ENCODE measurements at regions not wholly inside any gene's neighbourhood (a gene's known extent, or its start where the extent isn't known, plus 50 kb on each side); places are given as distances from the start of the nearest gene placed in this dataset.
"Not testable (repeated sequence)": the region's sequence is repeated elsewhere in the genome, so short reads cannot be mapped to it uniquely, and the experiment has no call there.

DNA sequence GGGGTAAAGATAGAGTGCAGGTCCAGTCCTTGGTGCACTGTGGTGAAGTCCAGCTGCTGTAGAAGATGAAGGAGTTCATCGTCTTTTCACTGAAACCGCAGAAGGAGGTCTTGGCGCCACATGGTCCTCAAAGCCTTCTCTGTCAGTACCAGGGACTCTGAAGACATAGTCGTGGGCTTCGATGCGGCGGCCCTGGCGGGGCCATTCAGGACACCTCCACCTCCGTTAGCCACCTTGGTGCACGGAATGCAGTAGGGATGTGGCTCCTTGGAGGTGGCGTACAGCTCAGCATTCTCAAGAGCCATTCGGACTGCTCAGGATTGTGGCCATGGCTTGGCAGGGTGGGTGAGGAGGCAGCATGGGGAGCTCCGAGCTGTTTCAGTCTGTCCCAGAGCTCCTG lies 418.8 kb downstream of the SUCLG1 start:
- no peak for DNase-seq

DNA sequence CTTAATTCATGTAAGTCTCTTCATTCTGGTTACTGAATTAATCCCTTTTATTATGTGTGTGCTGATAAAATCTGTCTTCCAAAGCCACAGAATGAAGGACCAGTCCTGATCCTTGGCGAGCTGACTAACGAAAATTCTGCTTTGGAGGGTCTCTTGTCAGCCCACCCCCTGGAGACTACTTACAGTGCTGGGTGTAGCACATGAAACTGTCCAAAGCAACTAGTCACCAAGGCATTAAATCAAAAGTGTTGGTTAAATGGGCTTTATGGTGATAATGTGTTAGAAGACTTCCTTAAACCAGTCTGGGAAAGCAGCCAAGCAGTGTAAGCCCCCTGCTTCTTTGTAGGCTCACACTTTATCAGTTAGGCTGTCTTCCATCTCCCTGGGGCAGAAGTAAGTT lies 420.2 kb downstream of the SUCLG1 start:
- DNase-seq = no peak

GRCh38 chr2:84033347-84033974 lies 425.6 kb downstream of the SUCLG1 start:
- DNase-seq = no peak

- no peak for DNase-seq
These were observed 427.6 kb downstream of the SUCLG1 start for GRCh38 chr2:84031312-84032050.

GRCh38 chr2:84029903-84030575 lies 429.0 kb downstream of the SUCLG1 start:
- no peak for DNase-seq

GRCh38 chr2:84026818-84027217 lies 432.3 kb downstream of the SUCLG1 start:
- no peak for DNase-seq

DNA sequence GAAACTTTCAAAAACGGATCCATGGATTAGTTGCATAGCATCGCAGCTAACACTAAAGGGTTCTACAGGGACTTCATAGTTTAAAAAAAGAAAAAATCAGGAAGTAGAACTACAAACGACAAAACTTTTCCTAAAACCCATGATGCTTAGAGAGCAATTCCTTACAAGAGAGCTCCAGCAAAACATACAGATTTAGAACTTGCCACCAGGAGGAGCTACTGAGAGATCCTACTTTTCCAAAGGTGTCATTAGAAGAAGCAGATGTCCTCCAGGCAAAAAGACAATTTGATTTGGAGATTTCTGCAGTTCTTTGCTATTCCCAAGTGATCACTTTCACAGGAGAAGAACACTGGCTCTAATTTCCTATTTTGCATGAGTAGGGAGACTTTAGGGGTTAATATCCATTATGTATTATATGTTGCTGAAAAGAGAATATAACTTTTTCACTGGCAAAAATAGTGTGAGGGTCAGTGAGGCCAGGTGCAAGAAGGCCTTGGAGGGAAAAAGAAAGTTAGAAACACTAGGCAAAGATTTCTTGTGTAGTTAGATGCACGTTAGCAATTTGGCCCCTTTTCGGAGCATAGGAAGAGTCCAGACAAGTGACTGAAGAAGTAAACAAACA lies 436.2 kb downstream of the SUCLG1 start:
- peak; percentile 3 for DNase-seq

DNA sequence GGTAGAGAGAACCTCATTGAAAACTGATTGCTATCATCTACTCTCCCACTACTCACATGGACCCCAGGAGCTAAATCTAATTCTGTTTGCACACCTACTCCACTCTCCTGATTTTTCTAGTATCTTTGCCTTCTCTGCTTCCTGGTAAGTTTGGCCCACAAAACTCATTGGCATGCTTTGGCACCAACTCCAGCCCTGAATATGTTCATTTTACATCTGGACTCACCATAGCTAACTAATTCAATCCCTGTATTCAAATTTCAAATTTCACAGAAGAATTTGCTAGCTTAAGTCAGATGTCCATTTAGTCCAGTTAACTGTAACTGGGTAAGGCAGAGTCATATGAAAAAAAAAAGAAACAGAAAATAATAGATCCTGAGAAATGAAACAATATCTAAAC lies 442.1 kb downstream of the SUCLG1 start:
- DNase-seq = no peak

DNA sequence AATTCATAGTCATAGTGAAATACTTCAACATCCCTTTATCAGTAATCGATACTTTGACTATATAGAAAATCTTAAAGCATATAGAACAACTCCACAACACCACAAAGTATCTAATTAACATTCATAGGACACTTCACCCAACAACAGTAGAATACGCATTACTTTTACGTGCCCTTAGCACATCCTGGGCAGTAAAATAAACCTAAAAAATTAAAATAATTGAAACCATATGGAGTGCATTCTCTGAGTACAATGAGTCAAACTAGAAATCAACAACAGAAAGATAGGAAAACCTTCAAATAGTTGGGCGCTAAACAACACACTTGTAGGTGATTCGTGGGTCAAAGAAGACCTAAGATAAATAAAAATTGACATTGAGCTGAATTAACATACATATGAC lies 442.9 kb downstream of the SUCLG1 start:
- no peak for DNase-seq

DNA sequence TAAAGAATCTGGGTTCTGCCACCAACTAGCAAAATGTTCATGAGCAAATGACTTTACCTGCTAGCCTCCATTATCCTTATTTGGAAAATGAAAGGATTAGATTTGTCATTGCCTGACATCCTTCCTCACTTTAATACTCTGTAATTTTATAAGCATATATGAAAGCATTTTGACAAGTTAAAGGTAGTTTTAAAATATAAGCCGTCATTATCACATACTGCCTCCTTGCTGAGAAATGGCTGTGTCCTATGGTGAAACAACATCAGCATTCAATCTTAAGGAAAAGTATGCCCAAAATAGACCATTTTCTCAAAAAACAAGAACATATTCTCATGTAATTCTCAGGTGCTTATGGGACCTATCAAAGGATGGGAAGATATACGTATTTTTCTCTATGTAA lies 461.2 kb downstream of the SUCLG1 start:
- DNase-seq = no peak

- no peak for DNase-seq
These were observed 464.4 kb downstream of the SUCLG1 start for GRCh38 chr2:83994633-83995179.

GRCh38 chr2:83993873-83994632 lies 465.0 kb downstream of the SUCLG1 start:
- DNase-seq = no peak

GRCh38 chr2:83991992-83992391 lies 467.1 kb downstream of the SUCLG1 start:
- DNase-seq = no peak

DNA sequence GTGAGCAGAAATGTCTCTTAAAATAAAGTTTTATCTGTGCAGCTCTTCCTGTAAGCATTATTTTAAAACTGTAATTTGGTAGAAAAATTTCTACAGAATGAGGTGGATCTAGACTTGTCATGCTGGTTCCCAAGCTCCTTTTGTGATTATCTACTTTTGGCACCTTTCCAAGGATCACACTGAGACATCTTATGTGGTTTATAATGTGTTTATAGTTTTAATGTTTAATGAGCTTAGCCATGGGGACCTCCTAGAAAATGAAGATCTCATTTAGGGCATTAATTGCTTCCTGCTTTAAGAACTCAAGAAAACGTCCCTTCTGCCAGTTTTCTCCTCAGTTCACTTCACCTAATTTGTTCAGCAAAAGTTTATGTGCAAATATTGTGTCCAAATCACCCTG lies 468.4 kb downstream of the SUCLG1 start:
- peak; percentile 72 for DNase-seq

DNA sequence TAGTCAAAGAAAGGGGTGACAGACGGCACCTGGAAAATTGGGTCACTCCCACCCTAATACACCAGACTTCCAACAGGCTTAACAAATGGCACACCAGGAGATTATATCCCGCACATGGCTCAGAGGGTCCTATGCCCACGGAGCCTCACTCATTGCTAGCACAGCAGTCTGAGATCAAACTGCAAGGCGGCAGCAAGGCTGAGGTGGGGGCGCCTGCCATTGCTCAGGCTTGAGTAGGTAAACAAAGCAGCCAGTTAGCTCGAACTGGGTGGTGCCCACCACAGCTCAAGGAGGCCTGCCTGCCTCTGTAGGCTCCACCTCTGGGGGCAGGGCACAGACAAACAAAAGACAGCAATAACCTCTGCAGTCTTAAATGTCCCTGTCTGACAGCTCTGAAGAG lies 482.5 kb downstream of the SUCLG1 start:
- DNase-seq = not testable (repeated sequence)

GRCh38 chr2:83972128-83972527 lies 487.0 kb downstream of the SUCLG1 start:
- no peak for DNase-seq

- no peak for DNase-seq
These were observed 487.5 kb downstream of the SUCLG1 start for GRCh38 chr2:83971547-83971946.

DNA sequence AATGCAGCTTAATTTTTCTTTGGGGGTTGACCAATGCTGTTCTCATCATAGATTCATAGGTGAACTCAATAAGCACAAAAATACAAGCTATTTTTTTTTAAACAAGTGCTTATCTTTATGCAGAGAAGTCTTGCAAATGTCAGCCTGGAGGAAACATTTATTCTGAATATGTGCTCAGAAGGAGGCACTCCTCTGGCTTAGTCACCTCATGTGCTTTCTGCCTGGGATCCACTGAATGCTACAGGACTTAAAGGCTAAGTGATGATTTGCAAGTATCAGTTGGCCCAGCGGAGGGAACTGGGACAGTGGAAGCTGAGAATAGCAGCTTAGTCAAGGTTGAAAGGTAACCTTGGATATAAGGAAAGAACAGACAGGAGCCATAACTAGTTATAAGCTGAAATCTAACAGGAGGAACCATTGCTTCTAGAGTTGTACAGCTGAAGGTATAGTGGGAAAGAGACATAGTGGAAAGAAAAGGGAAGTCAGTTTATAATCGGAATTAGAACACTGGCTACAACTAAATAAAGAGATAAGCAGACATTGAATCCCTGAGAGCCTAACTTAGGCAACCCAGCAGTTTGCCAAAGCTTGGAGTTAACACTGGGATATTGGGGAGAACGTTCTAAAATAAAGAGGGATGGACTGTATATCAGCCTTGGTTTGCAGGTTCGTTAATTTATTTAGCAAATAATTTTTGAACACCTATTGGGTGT lies 488.7 kb downstream of the SUCLG1 start:
- no peak for DNase-seq

GRCh38 chr2:83969085-83969484 lies 490.0 kb downstream of the SUCLG1 start:
- no peak for DNase-seq

GRCh38 chr2:83967854-83968253 lies 491.2 kb downstream of the SUCLG1 start:
- no peak for DNase-seq

- not testable (repeated sequence) for DNase-seq
These were observed 492.1 kb downstream of the SUCLG1 start for GRCh38 chr2:83966946-83967345.

- no peak for DNase-seq
These were observed 497.6 kb downstream of the SUCLG1 start for GRCh38 chr2:83961512-83961911.
